Mucosa of gallbladder (tissue), 1 donor: ENCODE measurements at regions not wholly inside any gene's neighbourhood (a gene's known extent, or its start where the extent isn't known, plus 50 kb on each side); places are given as distances from the start of the nearest gene placed in this dataset.
"Not testable (repeated sequence)": the region's sequence is repeated elsewhere in the genome, so short reads cannot be mapped to it uniquely, and the experiment has no call there.

Source experiments
- DNase-seq: peaks from one replicate; pipeline ENCODE4 v3.0.0-alpha.2; 2020; ENCODE audit warnings: low spot score
- donor health status: DM: no; HTN: no; CAD: no.

GRCh38 chr1:55310505-55310971 lies 95.4 kb upstream of the USP24 start:
- no peak for DNase-seq

DNA sequence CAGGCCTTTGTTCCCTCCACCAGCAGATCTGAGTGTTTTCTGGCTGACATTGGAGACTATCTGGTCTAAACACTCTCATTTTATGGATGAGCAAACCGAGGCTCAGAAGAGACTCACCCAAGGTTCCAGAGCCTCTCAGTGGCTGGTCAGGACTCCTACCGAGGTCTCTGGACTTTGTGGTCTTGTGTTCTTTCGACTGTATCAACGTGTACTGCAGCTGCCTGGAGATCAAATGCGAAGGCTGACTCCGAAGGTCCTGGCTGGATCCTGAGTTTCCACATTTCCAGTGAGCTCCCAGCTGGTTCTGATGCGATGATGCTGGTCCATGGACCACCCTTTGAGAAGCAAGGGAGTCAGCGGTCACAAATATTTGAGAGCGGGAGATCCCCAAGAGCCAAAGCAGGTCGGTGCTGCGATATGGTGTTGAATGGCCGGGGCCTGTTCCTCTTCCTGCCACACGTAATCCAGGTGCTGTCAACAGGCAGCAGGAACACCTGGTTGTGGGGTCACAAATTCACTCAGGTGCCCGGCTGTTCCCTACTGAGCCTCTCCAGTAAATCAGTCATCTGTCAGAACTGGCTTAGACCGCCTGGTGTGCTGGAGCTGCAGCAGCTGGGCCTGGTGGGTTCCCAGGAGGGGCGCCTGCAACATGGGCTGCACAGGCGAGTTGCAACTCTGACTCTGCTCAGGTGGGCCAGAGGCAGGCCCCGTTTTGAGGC lies 94.8 kb upstream of the USP24 start:
- no peak for DNase-seq

- DNase-seq = no peak
Observed at GRCh38 chr1:55309053-55309452, 93.9 kb upstream of the USP24 start.

GRCh38 chr1:55305735-55306134 lies 90.6 kb upstream of the USP24 start:
- no peak for DNase-seq

GRCh38 chr1:55304229-55304740 lies 89.1 kb upstream of the USP24 start:
- DNase-seq = no peak

DNA sequence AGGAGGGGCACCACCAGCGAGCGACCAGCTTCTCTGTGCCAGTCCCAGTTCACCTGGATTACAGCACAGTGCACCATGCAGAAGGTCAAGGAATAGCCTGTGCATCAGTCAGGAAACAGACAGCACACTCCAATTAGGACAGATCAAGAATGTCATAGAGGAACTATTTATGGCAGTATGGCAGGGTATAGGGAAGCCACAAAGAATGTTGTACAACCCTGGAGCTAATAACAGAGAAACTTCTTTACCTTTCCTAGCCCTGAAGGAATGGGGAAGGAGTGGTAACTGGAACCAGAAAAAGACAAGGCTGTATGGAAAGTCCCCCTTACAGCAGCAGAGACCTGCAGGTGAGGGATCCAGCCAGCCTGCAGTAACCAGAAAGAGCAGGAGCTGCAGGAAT lies 87.8 kb upstream of the USP24 start:
- no peak for DNase-seq

DNA sequence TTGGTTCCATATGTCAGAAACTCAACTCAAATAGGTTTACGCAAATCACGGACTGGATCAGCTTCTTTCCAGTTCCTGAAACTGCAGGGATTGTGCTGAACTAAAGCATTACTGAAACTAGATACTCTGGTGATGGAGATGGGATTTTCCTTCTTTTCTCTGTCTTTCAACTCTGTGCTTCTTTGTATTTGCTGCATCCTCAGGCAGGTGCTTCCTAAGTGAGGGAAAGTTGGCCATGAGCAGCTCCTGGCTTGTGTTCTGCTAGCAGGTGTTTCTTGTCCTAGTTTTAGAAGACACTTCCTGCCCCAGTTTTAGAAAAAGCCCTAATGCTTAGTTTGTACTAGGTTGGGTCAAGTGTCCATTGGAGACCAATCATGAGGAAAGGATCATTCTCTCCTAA lies 86.7 kb upstream of the USP24 start:
- no peak for DNase-seq

GRCh38 chr1:55300975-55301374 lies 85.8 kb upstream of the USP24 start:
- no peak for DNase-seq

GRCh38 chr1:55298167-55298894 lies 83.2 kb upstream of the USP24 start:
- DNase-seq = no peak

- not testable (repeated sequence) for DNase-seq
Observed at GRCh38 chr1:55296247-55296646, 81.1 kb upstream of the USP24 start.

DNA sequence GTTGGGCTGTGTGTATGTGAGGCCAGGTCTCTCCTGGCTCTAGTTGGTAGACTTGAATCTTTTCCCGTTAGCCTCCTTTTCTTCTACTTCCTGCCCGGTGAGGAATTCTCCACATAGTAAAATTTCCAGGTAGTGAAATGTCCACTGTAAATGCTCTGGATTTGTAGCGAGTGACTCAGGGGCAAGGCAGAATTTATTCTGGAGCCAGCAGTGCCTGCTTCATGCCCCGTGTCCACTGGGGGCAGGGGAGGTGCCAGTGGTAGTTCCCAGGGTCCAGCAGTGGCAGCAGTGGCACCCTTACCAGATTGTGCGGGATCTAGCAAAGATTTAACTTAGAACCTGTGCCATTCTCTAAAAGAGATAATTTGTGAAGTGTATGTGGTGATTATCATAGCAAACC lies 74.5 kb upstream of the USP24 start:
- no peak for DNase-seq

DNA sequence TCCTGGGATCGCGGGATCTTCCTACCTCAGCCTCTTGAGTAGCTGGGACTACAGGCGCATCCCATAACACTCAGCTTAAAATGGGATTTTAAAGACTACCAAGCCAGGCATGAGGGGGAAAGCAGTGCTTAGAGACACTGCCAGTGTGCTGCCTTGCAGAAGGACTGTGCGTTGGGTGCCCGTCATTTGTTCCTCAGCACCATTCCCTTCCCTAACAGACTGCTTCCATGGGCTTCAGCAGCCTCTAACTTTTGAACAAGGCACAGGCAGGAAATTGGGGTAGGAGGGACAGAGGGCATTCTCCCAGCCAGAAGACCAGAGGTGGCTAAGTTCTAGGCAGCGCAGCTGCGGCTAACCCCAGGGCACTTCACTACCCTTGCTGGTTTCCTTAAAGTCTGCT lies 73.9 kb upstream of the USP24 start:
- DNase-seq = no peak

GRCh38 chr1:55288245-55288644 lies 73.1 kb upstream of the USP24 start:
- no peak for DNase-seq

GRCh38 chr1:55287723-55288122 lies 72.6 kb upstream of the USP24 start:
- no peak for DNase-seq

DNA sequence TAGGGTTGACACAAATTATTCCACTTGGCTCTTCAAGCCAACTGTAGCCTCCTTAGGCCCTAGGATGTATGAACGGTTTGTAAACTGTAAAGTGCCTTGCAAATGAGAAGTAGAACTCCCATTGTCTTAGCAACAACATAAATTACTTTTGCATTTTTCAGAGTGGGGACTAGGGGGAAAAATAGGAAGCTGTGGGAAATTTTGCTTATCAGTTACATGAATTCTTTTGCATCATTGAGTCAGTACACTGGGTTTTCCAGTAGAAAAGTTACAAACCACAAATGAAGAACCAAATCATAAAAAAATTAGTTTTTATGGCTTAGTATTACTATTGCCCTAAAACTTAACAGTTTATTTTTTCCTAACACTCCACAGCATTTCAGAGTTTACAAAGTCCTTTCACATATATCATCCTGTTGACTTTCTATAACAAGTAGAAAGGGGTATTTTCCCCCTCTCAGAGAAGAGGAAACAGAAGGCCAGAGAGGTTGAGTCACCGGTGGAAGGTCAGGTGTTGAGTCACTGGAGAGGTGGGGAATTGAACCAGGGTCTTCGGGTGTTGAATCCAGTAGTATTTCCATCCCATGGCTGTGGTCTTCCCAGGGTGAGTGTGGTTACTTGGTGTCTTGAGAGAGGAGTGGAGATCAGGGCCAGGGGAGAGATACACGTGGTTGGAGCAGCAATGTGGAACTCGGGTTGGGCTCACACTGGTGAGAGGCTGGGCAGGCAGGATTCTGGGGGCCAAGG lies 71.9 kb upstream of the USP24 start:
- DNase-seq = no peak

DNA sequence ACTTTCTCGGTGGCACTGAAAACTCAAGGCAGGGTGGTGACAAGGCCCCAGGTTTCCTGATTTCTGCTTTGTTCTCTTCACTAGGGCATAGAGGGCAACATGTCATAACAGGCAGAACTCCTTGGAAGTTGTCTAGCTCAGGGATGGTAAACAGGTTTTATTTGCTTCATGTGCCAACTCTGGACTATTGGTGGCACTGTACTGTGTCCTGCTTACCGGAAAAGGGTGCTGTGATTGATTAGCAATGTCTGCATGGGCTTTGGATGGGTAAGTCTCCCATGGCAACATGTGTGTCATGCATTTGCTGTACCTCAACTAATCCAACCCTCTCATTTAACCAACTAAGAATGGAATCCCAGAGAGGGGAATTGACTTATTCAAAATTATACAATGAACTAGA lies 70.7 kb upstream of the USP24 start:
- DNase-seq = no peak

DNA sequence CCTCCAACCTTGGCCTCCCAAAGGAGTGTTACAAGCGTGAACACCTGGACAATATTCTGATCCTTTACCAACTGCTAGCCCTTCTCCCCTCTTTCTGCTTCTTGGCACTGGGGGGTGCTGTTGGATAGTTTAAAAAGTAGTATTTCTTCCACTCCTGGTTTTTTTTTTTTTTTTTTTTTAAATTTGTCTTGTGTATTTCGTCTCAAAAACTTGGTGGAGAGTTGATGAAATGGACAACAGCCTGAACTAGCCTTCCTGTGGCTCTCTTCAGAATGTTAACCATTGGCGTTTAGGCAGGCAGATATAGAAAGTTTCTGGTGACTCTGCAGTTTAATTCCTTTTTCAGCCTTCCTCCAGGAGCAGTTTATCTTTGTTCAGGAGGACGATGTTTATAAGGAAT lies 69.7 kb upstream of the USP24 start:
- DNase-seq = peak; percentile 28

- DNase-seq = no peak
Observed at GRCh38 chr1:55282058-55282457, 66.9 kb upstream of the USP24 start.

DNA sequence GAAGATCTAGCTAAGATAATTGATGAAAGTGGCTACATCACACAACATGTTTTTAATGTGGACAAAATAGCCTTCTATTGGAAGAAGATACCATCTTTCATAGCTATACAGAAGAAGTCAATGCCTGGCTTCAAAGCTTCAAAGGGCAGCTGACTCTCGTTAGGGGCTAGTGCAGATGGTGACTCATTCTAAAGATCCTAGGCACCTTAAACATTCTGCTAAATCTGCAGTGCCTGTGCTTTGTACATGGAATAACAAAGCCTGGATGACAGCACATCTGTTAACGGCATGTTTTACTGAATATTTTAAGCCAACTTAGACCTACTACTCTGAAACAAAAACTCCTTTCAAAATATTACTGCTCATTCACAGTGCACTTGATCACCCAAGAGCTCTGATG lies 65.6 kb upstream of the USP24 start:
- DNase-seq = no peak

DNA sequence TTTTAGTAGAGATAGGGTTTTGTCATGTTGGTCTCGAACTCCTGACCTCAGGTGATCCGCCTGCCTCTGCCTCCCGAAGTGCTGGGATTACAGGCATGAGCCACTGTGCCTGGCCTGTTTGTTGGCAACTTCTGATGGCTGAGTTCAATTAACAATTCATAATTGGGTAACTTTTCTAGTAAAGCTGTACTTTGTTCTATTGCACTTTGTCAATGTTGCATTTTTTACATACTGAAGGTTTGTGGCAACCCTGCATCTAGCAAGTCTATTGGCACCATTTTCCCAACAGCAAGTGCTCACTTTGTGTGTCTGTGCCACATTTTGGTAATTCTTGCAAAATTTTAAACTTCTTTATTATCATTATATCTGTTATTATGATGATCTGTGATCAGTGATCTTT lies 64.5 kb upstream of the USP24 start:
- no peak for DNase-seq

GRCh38 chr1:55278378-55278777 lies 63.2 kb upstream of the USP24 start:
- no peak for DNase-seq

- peak; percentile 78 for DNase-seq
Observed at GRCh38 chr1:55277377-55278130, 62.4 kb upstream of the USP24 start.
